OCI-M1 (cell line): ENCODE measurements at regions not wholly inside any gene's neighbourhood (a gene's known extent, or its start where the extent isn't known, plus 50 kb on each side); places are given as distances from the start of the nearest gene placed in this dataset.
"Not testable (repeated sequence)": the region's sequence is repeated elsewhere in the genome, so short reads cannot be mapped to it uniquely, and the experiment has no call there.

ENCODE experiments used
- DNase-seq: peaks from one replicate; lab custom pipeline; 2025; lab: John Stamatoyannopoulos, UW

GRCh38 chr6:96276305-96276704 is 245.3 kb upstream of the UFL1 start:
- DNase-seq = no peak

DNA sequence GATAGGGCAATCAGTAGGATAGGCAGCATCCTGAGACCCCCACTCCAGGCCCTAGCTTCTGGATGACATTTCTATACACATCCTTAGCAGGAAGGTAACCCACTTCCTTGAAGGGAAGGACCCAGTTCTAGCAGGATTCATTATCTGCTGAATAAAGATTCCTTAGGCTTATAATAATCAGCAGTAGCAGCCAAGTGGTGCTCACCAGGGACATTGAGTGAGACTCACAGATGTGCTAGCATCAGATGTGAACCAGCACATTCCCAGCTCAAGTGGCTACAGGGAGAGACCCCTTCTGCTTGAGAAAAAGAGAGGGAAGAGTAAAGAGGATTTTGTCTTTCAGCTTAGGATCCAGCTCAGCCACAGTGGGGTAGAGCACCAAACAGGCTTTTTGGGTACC is 244.8 kb upstream of the UFL1 start:
- no peak for DNase-seq

GRCh38 chr6:96279084-96279483 is 242.5 kb upstream of the UFL1 start:
- no peak for DNase-seq

DNA sequence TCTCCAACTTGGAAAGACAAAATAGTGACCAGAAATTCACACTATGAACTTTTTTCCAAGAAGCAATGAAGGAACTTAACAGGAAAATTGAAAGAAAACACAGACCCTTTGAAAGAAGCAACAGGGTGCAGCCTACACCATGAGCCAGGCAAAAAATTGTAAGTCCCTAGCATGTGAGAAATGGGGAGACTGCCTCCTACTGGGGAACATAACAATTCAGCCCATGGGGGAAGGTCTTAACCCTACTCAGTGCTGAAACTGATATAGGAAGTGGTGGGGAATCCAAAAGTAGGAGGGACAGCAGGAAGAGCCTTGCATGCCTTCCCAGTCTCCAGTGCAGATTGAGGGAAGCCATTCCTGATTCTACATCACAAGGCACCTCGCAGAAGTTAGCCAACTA is 235.1 kb upstream of the UFL1 start:
- DNase-seq = no peak

- no peak for DNase-seq
Observed at GRCh38 chr6:96299525-96299924, 222.1 kb upstream of the UFL1 start.

DNA sequence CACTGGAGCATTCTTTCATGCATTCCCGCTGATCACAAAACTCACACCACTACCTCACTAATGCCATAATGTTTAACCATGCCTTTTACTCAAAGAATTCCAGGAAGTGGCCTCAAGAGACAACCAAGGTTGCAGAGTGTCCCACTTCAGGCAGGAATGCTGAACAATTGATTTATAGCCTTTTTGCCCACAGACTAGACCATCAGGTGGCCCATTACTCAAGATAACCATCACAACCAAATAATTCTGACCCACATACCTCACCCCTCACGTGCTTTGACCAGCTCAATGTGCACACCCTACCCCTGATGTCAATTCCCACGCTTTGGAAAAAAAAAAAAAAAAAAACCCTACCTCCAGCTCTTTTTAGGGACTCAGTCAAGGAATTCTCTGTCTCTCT is 220.6 kb upstream of the UFL1 start:
- no peak for DNase-seq

GRCh38 chr6:96301781-96302180 is 219.8 kb upstream of the UFL1 start:
- no peak for DNase-seq

DNA sequence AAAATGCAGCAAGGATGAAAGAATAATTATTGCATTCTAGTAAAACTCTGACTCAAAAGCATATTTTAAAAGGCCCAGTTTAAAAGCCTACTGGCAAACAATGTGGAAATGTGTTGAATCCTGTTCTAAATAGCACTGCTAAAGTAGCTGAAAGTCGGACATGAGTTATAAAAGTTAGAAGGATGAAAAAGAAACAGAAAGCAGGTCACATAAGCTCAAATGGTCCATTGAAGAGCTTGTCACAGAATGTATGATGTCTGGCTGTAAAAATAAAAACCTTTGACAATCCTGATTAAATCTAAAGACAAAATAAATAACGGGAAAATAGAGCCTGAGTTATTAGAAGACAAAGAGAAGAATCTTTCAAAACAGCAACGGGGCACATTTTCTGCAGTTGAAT is 218.6 kb upstream of the UFL1 start:
- DNase-seq = no peak

- peak; percentile 13 for DNase-seq
Observed at GRCh38 chr6:96304997-96305396, 216.6 kb upstream of the UFL1 start.

DNA sequence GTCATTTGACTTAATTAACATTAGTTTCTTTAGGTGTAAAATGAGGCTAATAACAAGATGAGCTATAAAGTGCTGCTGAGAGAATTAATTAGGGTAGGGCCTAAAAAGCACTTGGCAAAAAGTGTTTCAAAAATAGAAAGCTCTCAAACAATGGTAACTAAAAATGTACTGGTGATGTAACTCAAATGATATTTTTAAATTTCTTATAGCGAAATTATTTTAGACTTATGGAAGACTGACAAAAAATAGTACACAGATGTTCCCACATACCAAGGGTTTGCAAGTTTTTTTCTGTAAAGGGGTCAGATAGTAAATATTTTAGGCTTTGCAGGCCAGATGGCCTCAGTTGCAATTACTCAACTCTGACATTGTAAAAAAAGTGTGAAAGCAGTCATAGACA is 190.7 kb upstream of the UFL1 start:
- no peak for DNase-seq

- no peak for DNase-seq
Observed at GRCh38 chr6:96340164-96340563, 181.4 kb upstream of the UFL1 start.

- DNase-seq = no peak
Observed at GRCh38 chr6:96345501-96345900, 176.1 kb upstream of the UFL1 start.

GRCh38 chr6:96381246-96381645 is 140.4 kb upstream of the UFL1 start:
- no peak for DNase-seq

- DNase-seq = no peak
Observed at GRCh38 chr6:96391776-96392360, 129.7 kb upstream of the UFL1 start.

- peak; percentile 37 for DNase-seq
Observed at GRCh38 chr6:96394727-96395126, 126.9 kb upstream of the UFL1 start.

GRCh38 chr6:96410467-96410866 is 111.1 kb upstream of the UFL1 start:
- DNase-seq = no peak

DNA sequence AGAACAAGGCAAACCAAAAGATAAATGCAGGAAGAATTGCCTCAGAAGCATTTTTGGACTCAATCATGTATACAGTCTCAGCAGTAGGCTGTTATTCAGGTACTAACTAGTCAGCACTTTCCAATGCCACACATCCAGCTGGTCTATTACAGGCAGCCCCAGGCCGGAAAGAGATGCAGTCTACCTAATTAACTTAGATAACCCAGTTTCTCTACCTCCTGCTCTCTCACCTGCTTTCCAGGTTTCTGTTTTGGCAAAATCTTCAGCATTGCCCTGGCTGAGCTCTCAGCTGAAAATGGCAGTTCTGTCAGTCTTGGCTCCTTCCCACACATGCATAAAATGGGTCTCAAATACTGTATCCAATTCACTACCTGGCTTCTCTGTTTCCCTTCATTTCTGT is 101.3 kb upstream of the UFL1 start:
- DNase-seq = no peak

GRCh38 chr6:96433950-96434349 is 87.7 kb upstream of the UFL1 start:
- DNase-seq = no peak

GRCh38 chr6:96436398-96436797 is 85.2 kb upstream of the UFL1 start:
- DNase-seq = no peak

GRCh38 chr6:96437228-96437627 is 84.4 kb upstream of the UFL1 start:
- DNase-seq = not testable (repeated sequence)

DNA sequence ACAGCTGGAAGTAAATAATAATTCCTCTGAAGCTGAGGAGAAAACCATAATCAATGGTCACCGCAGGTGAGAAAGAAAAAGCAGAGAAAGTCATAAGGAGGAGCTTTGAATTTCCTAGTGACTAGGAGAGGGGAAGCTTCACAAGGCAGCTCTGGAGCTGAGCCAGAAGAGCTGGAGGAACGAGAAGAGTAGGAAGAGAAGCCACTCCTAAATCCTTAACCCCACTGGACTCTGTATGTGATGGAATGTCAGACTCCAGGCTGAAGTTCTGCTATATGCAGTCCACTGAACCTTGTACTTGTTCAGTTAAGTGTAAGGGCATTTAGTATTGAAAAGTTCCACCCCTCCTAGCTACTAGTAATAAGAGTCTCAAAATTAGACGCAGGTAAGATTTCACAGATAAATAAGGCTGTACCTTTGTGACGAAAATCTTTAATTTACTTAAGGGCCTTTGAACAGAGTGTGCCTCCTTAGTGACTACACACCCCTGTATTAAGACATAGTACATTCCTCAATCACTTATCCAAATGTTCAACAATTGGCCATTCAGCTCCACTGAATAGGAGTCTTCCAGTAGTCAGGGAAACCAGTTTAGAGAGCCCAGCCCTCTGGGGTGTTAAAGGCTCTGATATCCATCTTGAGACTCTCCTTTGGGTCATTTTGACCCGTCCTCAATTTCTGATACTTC is 71.4 kb upstream of the UFL1 start:
- peak; percentile 16 for DNase-seq

DNA sequence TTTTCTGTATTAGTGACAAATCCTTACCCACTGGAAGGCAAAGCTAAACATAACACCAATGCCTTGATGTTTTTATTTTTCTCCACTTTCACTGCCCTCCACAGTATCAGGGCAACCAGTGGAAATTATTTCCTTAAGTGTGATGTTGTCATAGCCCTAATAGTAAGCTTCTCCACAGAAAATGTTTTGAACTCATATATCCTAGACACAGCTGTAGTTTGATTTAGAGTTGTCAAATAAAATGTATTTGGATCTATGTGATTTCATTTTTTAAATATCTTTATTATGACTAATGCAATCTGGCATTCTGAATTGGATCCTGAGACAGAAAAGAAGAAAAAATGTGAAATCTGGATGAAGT is 70.9 kb upstream of the UFL1 start:
- no peak for DNase-seq

- no peak for DNase-seq
Observed at GRCh38 chr6:96458771-96459170, 62.8 kb upstream of the UFL1 start.

DNA sequence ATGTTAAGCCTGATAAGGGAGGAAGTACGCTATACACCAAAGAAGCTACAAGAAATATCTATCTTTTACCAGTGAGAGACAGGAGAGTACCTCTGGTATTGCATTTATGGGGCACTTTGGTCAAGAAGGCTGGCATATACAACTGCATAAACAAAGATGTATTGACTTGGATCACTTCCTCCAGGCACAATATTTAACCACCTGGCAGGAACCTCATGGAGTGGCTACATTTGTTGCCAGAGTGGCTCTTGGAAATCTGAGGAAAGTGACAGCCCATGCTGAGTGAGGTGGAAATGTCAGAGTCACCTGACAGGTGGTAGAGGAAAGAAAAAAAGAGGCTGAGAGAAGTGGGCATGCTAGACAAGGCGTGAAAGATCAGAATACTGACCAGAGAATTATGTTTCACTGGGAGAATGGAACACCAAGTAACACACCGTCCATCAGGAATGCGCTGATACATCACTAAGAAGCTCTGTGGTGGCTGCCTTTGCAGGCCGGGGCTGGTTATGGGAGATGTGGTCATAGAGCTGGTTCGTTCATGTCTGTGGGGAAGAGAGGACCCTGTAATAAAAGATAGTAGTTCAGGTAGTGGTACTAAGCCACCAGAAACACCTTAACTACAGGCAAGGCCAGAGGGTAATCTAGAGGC is 61.4 kb upstream of the UFL1 start:
- DNase-seq = no peak
